ENCODE measurements at regions not wholly inside any gene's neighbourhood (a gene's known extent, or its start where the extent isn't known, plus 50 kb on each side); places are given as distances from the start of the nearest gene placed in this dataset.

DNA sequence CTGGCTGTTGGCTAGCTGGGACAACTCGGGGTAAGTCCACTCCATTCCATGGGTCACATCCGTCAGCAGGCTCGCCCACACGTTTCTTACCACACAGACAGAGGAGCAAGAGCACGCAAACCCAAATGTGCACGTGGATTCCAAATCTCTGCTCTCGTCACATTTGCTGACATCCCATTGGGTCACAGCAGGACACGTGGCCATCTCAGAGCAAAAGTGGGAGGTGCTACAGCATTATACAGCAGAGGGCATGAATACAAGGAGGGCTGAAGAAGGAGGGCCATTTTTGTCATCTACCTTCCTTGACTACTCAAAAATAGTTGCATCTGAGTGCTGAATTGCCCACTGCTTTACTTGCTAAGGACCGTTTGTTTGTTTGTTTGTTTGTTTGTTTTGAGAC is 84.7 kb downstream of the RBBP6 start:
- WGBS (ENCODE audit: insufficient coverage), result 88% methylated on average over 9 of the region's 9 CpGs
- no peaks in the 10 kb centered on the region for H3K9me3 ChIP-seq (ENCODE audit: control insufficient read depth, insufficient read depth, low read length)
- no peak for ATAC-seq
- no peak overlapping the region for H3K4me3 ChIP-seq (ENCODE audit: low read length)
- intact Hi-C loops (cut with micrococcal nuclease), result no loop called here
- no peaks in the 10 kb centered on the region for H3K36me3 ChIP-seq (ENCODE audit: control insufficient read depth, insufficient read depth, low read length)
- H3K36me3 Mint-ChIP-seq, result no peaks in the 10 kb centered on the region
- H3K27ac ChIP-seq (ENCODE audit: low read length), result no peak overlapping the region
- peaks cover 5% of the 10 kb centered on the region in 2 donors for H3K27me3 Mint-ChIP-seq (ENCODE audit: low read depth in 2 of 2)
- DNase-seq, result no peak
- no peaks in the 10 kb centered on the region for H3K4me1 ChIP-seq (ENCODE audit: control insufficient read depth, insufficient read depth, low read length)
- H3K4me1 Mint-ChIP-seq, result no peaks in the 10 kb centered on the region
- TF ChIP-seq, protein P1, sequence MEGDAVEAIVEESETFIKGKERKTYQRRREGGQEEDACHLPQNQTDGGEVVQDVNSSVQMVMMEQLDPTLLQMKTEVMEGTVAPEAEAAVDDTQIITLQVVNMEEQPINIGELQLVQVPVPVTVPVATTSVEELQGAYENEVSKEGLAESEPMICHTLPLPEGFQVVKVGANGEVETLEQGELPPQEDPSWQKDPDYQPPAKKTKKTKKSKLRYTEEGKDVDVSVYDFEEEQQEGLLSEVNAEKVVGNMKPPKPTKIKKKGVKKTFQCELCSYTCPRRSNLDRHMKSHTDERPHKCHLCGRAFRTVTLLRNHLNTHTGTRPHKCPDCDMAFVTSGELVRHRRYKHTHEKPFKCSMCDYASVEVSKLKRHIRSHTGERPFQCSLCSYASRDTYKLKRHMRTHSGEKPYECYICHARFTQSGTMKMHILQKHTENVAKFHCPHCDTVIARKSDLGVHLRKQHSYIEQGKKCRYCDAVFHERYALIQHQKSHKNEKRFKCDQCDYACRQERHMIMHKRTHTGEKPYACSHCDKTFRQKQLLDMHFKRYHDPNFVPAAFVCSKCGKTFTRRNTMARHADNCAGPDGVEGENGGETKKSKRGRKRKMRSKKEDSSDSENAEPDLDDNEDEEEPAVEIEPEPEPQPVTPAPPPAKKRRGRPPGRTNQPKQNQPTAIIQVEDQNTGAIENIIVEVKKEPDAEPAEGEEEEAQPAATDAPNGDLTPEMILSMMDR (IDR thresholded peaks at IDR 0.05), result no peak
- H3K4me3 Mint-ChIP-seq, result no peak overlapping the region
- no peak overlapping the region for H3K27ac Mint-ChIP-seq
- H3K9me3 Mint-ChIP-seq, result no peaks in the 10 kb centered on the region
- no peaks in the 10 kb centered on the region for H3K27me3 ChIP-seq (ENCODE audit: control insufficient read depth, insufficient read depth, low read length)

DNA sequence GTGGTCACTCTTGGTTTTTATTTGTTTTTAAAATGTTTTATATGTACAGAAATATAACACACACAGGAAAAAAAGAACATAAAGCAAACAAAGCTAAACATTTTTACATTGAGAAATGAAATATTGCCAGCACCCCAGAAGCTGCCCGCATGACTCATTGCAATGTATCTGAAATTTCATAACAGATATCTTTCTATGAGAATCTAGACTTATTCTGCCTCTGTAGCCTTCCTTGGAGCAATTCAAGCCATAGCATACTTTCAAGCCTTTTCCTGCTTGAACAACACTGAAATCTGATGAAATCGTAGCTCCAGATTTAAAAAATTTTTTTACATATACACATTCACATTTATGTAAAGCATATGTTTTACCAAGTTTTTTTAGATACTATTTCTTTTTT is 86.9 kb downstream of the RBBP6 start:
- ATAC-seq (no peak), DNase-seq (no peak)
- TF ChIP-seq, protein P1 (IDR thresholded peaks at IDR 0.05), result no peak
- H3K27ac ChIP-seq (ENCODE audit: low read length), result no peak overlapping the region
- H3K27me3 Mint-ChIP-seq (ENCODE audit: low read depth in 2 of 2), result peaks cover 3 to 7% of the 10 kb centered on the region in 2 donors
- H3K9me3 Mint-ChIP-seq, result no peaks in the 10 kb centered on the region
- no peaks in the 10 kb centered on the region for H3K4me1 ChIP-seq (ENCODE audit: control insufficient read depth, insufficient read depth, low read length)
- intact Hi-C loops (cut with micrococcal nuclease), result no loop called here
- no peaks in the 10 kb centered on the region for H3K4me1 Mint-ChIP-seq
- no peak overlapping the region for H3K4me3 ChIP-seq (ENCODE audit: low read length)
- H3K27ac Mint-ChIP-seq, result no peak overlapping the region
- no peaks in the 10 kb centered on the region for H3K36me3 ChIP-seq (ENCODE audit: control insufficient read depth, insufficient read depth, low read length)
- H3K9me3 ChIP-seq (ENCODE audit: control insufficient read depth, insufficient read depth, low read length), result no peaks in the 10 kb centered on the region
- H3K4me3 Mint-ChIP-seq, result no peak overlapping the region
- 100% methylated on average over 1 of the region's 2 CpGs for WGBS (ENCODE audit: insufficient coverage)
- no peaks in the 10 kb centered on the region for H3K27me3 ChIP-seq (ENCODE audit: control insufficient read depth, insufficient read depth, low read length)
- H3K36me3 Mint-ChIP-seq, result no peaks in the 10 kb centered on the region

DNA sequence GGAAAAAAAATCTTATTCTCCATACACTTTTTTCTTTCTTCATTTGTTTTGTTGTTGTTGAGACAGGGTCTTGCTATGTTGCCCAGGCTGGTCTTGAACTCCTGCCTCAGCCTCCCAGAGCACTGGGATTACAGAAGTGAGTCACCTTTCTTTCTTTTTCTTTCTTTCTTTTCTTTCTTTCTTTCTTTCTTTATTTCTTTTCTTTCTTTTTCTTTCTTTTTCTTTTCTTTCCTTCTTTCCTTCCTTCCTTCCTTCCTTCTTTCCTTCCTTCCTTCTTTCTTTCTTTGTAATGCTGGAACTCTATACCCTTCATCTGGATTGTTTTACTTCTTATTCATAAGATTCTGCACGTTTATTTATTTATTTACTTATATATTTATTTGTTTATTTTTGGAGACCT is 94.5 kb upstream of the TNRC6A start:
- Histone ChIP-seq H3K9me3 (ENCODE audit: control insufficient read depth, insufficient read depth, low read length) (no peaks in the 10 kb centered on the region), H3K27me3 (ENCODE audit: control insufficient read depth, insufficient read depth, low read length) (no peaks in the 10 kb centered on the region), H3K27ac (ENCODE audit: low read length) (no peak overlapping the region), H3K4me1 (ENCODE audit: control insufficient read depth, insufficient read depth, low read length) (no peaks in the 10 kb centered on the region), H3K4me3 (ENCODE audit: low read length) (no peak overlapping the region), H3K36me3 (ENCODE audit: control insufficient read depth, insufficient read depth, low read length) (no peaks in the 10 kb centered on the region)
- H3K4me3 Mint-ChIP-seq, result no peak overlapping the region
- H3K27ac Mint-ChIP-seq, result no peak overlapping the region
- WGBS (ENCODE audit: insufficient coverage), result no CpG with 5 or more reads among the region's 1 CpG
- DNase-seq (no peak), ATAC-seq (no peak)
- intact Hi-C loops (cut with micrococcal nuclease), result no loop called here
- peaks cover 8 to 17% of the 10 kb centered on the region in 2 donors for H3K27me3 Mint-ChIP-seq (ENCODE audit: low read depth in 2 of 2)
- TF ChIP-seq, protein P1 (IDR thresholded peaks at IDR 0.05), result no peak
- H3K36me3 Mint-ChIP-seq, result no peaks in the 10 kb centered on the region
- H3K9me3 Mint-ChIP-seq, result no peaks in the 10 kb centered on the region
- no peaks in the 10 kb centered on the region for H3K4me1 Mint-ChIP-seq

DNA sequence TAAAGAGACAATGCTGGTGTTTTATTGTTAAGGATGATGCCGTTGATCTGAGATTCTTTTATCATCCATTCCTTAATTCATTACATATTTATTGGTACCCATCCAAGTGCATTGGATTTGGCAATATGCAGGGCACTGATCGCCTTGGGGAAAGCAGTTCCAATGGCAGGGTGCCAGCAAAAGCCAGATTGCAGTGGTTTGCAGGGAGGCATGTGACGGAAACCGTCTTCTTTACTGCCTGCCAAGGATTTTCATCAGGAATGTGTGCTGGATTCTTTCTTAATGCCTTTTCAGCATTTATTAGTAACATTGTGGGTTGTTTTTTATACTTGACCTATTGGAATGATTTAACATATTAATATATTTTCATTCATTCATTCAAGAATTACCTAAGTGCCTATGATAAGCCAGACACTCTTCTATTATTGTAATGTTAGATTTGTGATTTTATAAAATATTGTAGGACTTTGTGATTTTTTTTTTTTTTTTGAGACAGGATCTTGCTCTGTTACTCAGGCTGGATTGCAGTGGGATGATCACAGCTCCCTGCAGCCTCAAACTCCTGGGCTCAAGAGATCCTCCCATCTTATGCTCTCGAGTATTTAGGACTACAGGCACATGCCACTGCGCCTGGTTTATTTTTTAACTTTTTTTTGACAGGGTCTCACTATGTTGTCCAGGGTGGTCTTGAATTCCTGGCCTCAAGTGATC is 93.4 kb upstream of the TNRC6A start:
- H3K4me1 ChIP-seq (ENCODE audit: control insufficient read depth, insufficient read depth, low read length), result no peaks in the 10 kb centered on the region
- H3K36me3 Mint-ChIP-seq, result no peaks in the 10 kb centered on the region
- H3K9me3 Mint-ChIP-seq, result no peaks in the 10 kb centered on the region
- no peak overlapping the region for H3K27ac ChIP-seq (ENCODE audit: low read length)
- no peak overlapping the region for H3K4me3 Mint-ChIP-seq
- no peak for DNase-seq
- no peaks in the 10 kb centered on the region for H3K4me1 Mint-ChIP-seq
- no peaks in the 10 kb centered on the region for H3K27me3 ChIP-seq (ENCODE audit: control insufficient read depth, insufficient read depth, low read length)
- intact Hi-C loops (cut with micrococcal nuclease), result no loop called here
- H3K9me3 ChIP-seq (ENCODE audit: control insufficient read depth, insufficient read depth, low read length), result no peaks in the 10 kb centered on the region
- H3K27me3 Mint-ChIP-seq (ENCODE audit: low read depth in 2 of 2), result peaks cover 14 to 19% of the 10 kb centered on the region in 2 donors
- H3K27ac Mint-ChIP-seq, result no peak overlapping the region
- no peak overlapping the region for H3K4me3 ChIP-seq (ENCODE audit: low read length)
- no peaks in the 10 kb centered on the region for H3K36me3 ChIP-seq (ENCODE audit: control insufficient read depth, insufficient read depth, low read length)
- WGBS (ENCODE audit: insufficient coverage), result 64% methylated on average over 5 of the region's 6 CpGs
- ATAC-seq, result no peak
- TF ChIP-seq, protein P1 (IDR thresholded peaks at IDR 0.05), result no peak

All from natural killer cell (primary cell).